GM19328 (cell line): ENCODE measurements at regions not wholly inside any gene's neighbourhood (a gene's known extent, or its start where the extent isn't known, plus 50 kb on each side); places are given as distances from the start of the nearest gene placed in this dataset.

Experiments used
- ATAC-seq: cut with Tn5 transposase; IDR thresholded peaks from one replicate; pipeline ENCODE4 v1.9.1; 2021; ENCODE audit warnings: mild to moderate bottlenecking, moderate library complexity; ENCODE audit not compliant: unreplicated experiment

GRCh38 chr14:87566991-87567390, 426.0 kb downstream of the GALC start:
- ATAC-seq = no peak

- ATAC-seq = no peak
Measured at GRCh38 chr14:87547536-87547935, 445.4 kb downstream of the GALC start.

DNA sequence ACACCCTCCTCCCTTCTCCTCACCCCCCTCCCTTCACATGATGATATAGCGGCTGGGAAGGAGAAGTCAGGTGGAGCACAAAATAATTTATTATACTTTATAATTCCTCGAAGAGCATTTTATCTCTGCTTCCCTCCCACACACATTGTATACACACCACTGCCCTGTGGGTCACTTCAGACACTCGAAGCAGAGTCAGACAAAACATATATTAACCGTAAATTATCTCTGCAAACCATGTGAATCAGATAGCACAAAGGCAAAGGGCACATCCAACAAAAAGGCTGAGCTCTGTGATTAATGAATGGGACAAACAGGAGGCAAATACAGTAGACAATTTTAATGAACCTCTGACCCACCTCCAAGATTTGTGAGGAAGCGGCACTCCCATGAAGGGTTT, 450.7 kb downstream of the GALC start:
- ATAC-seq = no peak

DNA sequence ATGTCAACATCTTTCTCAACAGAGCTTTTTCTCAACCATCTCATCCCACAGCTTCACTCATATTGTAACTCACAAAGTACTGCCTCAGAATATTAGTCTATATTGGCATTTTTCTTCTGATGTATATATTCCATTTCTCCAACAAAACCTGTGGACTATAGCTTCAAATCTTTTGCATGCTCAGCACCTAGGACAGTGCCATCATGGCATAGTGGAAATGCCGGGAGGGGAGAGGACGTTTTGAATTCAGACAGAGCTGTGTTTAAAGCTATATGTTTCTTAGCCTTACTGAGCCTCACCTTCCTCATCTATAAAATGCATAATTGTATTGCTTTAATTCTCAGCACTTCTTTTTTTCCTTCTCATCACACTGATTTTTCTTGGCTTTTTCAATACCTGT, 452.6 kb downstream of the GALC start:
- ATAC-seq = no peak

- no peak for ATAC-seq
Measured at GRCh38 chr14:87529081-87529480, 463.9 kb downstream of the GALC start.

- no peak for ATAC-seq
Measured at GRCh38 chr14:87526731-87527130, 466.3 kb downstream of the GALC start.

DNA sequence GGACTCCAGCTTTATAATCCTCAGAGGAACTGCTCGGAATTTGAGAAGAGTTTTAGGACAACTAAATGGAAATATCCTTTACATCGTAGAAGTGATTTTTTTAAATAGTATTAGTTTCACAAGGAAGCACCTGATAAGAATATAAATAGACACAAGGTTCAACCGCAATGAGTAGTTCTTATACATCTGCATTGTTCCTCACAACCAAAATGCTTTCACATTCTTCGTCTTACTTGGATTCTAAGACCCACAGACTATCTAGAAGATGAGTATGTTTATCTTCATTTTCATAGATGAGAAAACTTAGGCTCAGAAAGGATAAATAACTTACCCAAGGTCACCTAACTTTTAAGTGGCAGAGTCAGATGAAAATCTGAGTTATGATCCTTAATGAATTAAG, 469.0 kb downstream of the GALC start:
- no peak for ATAC-seq

- ATAC-seq = no peak
Measured at GRCh38 chr14:87522575-87522974, 470.4 kb downstream of the GALC start.

- no peak for ATAC-seq
Measured at GRCh38 chr14:87508333-87508732, 484.6 kb downstream of the GALC start.

GRCh38 chr14:87503711-87504110, 489.3 kb downstream of the GALC start:
- no peak for ATAC-seq

DNA sequence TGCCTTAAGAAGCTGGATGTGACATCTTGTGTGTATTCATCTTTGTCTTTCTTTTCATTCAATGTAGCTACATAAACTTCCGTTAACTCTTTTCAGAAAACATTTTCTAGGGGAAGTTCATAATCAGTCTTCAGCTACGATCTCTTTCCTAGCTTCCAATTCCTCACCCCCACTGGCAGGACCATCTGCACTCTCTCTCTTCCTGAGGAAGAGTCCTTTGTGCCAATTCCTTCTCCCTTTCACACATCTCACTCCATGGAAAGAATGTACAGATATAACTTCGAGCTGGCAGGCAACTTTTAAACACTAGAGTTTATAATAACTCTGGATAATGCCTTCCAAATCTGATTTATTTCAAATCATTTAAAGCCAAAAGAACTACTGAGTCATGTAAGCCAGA, 495.7 kb downstream of the GALC start:
- ATAC-seq = no peak

- ATAC-seq = no peak
Measured at GRCh38 chr14:87494010-87494409, 499.0 kb downstream of the GALC start.

- ATAC-seq = no peak
Measured at GRCh38 chr14:87492561-87492960, 500.4 kb downstream of the GALC start.

DNA sequence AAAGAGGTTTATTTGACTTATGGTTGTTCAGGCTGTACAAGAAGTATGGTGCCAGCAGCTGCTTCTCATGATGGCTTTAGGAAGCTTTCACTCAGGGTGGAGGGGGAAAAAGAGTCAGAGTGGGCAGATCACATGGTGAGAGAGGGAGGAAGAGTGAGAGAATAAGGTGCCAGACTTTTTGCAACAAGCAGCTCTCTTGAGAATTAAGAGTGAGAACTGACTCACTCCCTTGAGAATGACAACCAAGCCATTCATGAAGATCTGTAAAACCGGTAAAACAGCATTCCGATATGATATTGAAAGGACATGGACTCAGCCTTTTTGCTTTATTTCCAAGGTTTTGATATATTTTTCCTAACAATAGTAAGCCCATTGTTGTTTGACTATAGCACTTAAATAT, 501.2 kb downstream of the GALC start:
- ATAC-seq = no peak

- no peak for ATAC-seq
Measured at GRCh38 chr14:87489196-87489819, 503.7 kb downstream of the GALC start.

GRCh38 chr14:87483271-87484260, 509.4 kb downstream of the GALC start:
- ATAC-seq = no peak

DNA sequence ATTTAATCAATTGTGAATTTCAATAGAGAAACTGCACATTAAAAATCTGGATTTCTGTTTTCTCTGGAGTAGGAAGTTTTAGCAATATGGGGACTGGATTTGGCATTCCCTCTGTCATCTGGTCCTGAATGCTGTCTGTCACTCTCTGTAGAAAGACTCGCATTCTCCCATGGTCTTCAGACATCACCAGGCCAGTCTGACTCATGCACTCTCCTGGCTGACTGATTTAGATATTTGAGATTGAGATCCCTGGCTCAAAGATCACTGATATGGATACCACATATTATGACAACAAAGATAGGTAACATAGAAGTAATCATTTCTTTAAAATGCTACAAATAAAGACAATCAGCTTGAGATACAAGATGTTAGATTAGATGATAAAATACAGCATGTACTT, 524.5 kb downstream of the GALC start:
- no peak for ATAC-seq

- no peak for ATAC-seq
Measured at GRCh38 chr14:87467578-87467977, 525.4 kb downstream of the GALC start.

- no peak for ATAC-seq
Measured at GRCh38 chr14:87465770-87466169, 527.2 kb downstream of the GALC start.

DNA sequence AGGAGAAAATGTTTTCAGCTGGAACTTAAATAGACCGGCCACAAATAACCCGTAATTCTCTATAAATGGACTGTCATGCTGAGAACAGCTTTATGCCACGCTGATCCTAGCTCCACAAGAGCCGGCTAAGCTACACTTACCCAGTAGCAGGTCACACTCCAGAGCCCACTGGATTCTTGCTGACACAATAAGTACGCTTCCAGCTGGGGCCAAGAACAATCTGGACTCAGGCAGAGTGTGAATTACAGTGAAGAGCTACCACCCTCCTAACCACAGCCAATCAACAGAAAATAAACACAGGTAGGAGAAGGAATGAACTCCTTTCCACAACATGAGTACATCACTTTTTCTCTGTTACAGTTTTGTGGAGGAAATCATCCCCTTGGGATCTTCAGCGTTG, 531.3 kb downstream of the GALC start:
- no peak for ATAC-seq

DNA sequence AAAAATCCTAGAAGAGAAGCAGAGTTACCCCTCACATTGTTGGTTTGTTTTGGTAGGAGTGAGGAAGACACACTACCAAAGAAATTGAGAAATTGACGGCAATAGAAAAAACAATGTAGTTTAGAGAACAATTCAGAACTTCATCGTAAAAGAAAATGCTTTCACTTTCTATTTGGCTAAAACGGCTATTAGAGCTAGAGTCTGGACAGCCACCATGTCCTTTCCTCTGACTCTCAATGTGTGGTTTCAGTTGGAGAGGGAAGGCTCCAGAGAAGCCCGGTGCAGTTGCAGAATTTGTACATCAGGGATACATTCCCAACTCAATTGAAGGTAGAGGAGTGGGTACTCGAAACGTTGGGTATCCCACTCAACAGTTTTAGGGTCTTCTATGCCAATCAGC, 535.3 kb downstream of the GALC start:
- ATAC-seq = no peak

DNA sequence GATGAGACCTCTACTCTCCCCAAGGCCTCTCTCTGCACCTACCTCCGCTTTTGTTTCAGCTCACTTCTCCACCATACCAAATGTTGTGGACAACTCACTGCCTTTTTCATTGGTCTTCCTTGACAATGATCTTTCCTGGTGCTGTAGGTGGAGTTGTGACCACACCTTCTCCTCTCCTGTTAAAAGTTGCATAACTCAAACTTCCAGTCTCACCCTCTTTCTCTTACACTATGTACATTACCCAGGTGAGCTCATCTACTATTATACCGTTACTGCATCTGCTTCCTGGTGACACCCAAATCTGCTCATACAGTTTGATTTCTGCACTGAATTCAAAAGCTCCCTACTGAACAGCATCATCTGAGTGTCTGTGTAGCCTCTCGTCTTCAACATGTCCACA, 542.8 kb downstream of the GALC start:
- ATAC-seq = no peak
